Uterus (tissue), 2 donors: ENCODE measurements at regions not wholly inside any gene's neighbourhood (a gene's known extent, or its start where the extent isn't known, plus 50 kb on each side); places are given as distances from the start of the nearest gene placed in this dataset.

Experiments used
- CTCF ChIP-seq, 4 experiments: fragments of 200-600 bp in 2 of 4; fragments of 450-650 bp in 2 of 4; sonication (generic) in 2 of 4; IDR thresholded peaks; one replicate each; pipeline ENCODE4 v1.5.1; 2016 to 2019; ENCODE audit warnings: antibody characterized with exemption in 4 of 4, mild to moderate bottlenecking in 2 of 4, moderate library complexity in 1 of 4
- POLR2A ChIP-seq, 2 donors: fragments of 450-650 bp; IDR thresholded peaks; one replicate each; pipeline ENCODE4 v1.6.1; 2016; ENCODE audit warnings: antibody characterized with exemption in 2 of 2, mild to moderate bottlenecking in 1 of 2, moderate library complexity in 1 of 2

- TF ChIP-seq CTCF (IDR thresholded peaks at IDR 0.05) (no peak), POLR2A (IDR thresholded peaks at IDR 0.05) (no peak)
Observed at GRCh38 chr14:87756661-87757060, 236.3 kb downstream of the GALC start.
